WERI-Rb-1 (cell line): ENCODE measurements at regions not wholly inside any gene's neighbourhood (a gene's known extent, or its start where the extent isn't known, plus 50 kb on each side); places are given as distances from the start of the nearest gene placed in this dataset.

Source experiments
- DNase-seq: peaks from one replicate; pipeline ENCODE4 v3.0.0-alpha.2; 2020
- H3K27ac ChIP-seq: fragments of 250-450 bp; sonication (Bioruptor Pico); 2 replicates; pipeline ENCODE4 v1.5.1; 2020; ENCODE audit warnings: mild to moderate bottlenecking, moderate library complexity
- H3K27me3 ChIP-seq: fragments of 250-450 bp; sonication (Bioruptor Pico); 2 replicates; pipeline ENCODE4 v1.5.1; 2021; ENCODE audit warnings: mild to moderate bottlenecking, low read depth, moderate library complexity; ENCODE audit not compliant: insufficient read depth, severe bottlenecking
- H3K36me3 ChIP-seq: fragments of 250-450 bp; sonication (Bioruptor Pico); 2 replicates; pipeline ENCODE4 v1.5.1; 2020; ENCODE audit warnings: mild to moderate bottlenecking, moderate library complexity
- H3K4me3 ChIP-seq: 2 replicates; pipeline ENCODE4 v1.5.1; 2011; ENCODE audit warnings: low read depth, mild to moderate bottlenecking, control low read depth, low read length
- H3K9me3 ChIP-seq: fragments of 250-450 bp; sonication (Bioruptor Pico); 2 replicates; pipeline ENCODE4 v1.5.1; 2021; ENCODE audit warnings: mild to moderate bottlenecking, moderate library complexity; ENCODE audit not compliant: severe bottlenecking
- TF ChIP-seq, protein P1 (sequence below): IDR thresholded peaks from 2 replicates; pipeline ENCODE4 v1.5.1; 2011; ENCODE audit warnings: low read depth, mild to moderate bottlenecking, control low read depth, inconsistent platforms, low read length

DNA sequence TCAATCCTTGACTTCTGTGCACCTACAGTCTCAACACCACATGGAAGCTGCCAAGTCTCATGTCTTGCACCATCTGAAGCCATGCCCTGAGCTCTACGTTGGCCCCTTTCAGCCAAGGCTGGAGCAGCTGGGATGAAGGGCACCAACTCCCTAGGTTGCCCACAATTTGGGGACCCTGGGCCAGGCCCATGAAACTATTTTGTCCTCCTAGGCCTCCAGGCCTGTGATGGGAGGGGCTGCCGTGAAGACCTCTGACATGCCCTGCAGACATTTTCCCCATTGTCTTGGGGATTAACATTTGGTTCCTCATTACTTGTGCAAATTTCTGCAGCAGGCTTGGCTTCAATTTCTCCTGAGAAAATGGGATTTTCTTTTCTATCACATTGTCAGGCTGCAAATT lies 285.1 kb downstream of the DTWD2 start:
- no peak overlapping the region for H3K27ac ChIP-seq

DNA sequence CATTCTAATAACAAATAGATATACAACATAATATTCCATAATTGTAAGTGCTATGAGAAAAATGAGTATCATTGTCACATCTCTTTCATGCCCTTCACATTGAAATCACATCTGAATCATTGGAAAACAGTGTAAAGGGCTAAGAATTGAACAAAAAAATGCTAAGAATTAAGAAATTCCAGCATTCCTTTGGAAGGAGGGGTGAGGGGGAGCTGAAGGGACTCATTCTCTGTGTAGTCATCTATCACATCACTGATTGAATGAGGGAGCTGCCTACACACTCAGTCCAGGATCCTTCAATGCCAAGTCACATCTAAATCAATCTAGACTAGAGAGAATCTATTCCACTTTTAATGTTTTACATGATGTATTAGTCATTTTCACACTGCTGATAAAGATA lies 286.6 kb downstream of the DTWD2 start:
- Histone ChIP-seq H3K27ac (no peak overlapping the region), H3K9me3 (peaks cover 9% of the 10 kb centered on the region), H3K27me3 (no peaks in the 10 kb centered on the region), H3K36me3 (no peaks in the 10 kb centered on the region), H3K4me3 (no peak overlapping the region)
- TF ChIP-seq, protein P1, sequence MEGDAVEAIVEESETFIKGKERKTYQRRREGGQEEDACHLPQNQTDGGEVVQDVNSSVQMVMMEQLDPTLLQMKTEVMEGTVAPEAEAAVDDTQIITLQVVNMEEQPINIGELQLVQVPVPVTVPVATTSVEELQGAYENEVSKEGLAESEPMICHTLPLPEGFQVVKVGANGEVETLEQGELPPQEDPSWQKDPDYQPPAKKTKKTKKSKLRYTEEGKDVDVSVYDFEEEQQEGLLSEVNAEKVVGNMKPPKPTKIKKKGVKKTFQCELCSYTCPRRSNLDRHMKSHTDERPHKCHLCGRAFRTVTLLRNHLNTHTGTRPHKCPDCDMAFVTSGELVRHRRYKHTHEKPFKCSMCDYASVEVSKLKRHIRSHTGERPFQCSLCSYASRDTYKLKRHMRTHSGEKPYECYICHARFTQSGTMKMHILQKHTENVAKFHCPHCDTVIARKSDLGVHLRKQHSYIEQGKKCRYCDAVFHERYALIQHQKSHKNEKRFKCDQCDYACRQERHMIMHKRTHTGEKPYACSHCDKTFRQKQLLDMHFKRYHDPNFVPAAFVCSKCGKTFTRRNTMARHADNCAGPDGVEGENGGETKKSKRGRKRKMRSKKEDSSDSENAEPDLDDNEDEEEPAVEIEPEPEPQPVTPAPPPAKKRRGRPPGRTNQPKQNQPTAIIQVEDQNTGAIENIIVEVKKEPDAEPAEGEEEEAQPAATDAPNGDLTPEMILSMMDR: no peak
- no peak for DNase-seq

More for the DNA sequence above, 285.1 kb downstream of the DTWD2 start:
- Histone ChIP-seq H3K36me3 (no peaks in the 10 kb centered on the region), H3K9me3 (peaks cover 9% of the 10 kb centered on the region), H3K4me3 (no peak overlapping the region), H3K27me3 (no peaks in the 10 kb centered on the region)
- no peak for DNase-seq
- TF ChIP-seq, protein P1: no peak

DNA sequence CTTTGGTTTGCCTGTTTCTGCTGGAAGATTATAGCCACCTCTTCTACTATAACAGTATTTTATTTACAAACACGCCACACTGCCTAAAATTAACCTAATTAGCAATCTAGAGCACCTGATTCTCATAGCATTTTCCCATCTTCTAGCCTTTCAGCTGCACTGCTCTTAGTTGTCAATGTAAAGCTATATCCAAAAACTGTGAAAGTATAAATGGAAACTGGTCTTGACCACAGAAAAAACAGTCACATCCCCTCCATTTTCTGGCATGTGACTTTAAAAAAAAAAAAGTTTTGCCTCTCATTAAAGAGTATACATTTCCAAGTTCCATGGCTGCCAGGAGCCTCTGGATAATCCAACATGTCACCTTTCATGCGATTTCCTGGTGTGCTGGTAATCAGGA lies 287.8 kb downstream of the DTWD2 start:
- no peak overlapping the region for H3K4me3 ChIP-seq
- no peaks in the 10 kb centered on the region for H3K36me3 ChIP-seq
- no peak for DNase-seq
- no peaks in the 10 kb centered on the region for H3K27me3 ChIP-seq
- no peak overlapping the region for H3K27ac ChIP-seq
- TF ChIP-seq, protein P1: no peak
- H3K9me3 ChIP-seq: peaks cover 9% of the 10 kb centered on the region

DNA sequence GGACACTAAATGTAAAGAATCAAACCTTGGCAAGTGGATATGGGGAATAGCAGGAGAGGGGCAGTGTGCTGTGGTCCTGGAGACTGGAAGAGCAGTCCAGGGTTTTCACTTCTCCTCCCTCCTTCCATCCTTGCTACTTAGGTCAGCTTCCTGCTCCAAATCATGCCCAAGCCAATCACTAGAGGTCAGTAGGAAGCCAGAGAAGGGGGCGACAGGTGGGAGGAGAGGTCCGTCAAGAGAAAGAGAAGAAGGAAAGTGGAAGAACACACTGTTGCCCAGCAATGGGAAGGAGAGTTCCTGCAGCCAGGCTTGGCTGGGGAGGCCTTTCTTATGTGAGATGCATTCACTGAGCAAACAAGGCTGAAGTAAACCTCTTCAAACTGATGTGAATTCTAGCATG lies 289.6 kb downstream of the DTWD2 start:
- H3K27me3 ChIP-seq: no peaks in the 10 kb centered on the region
- H3K36me3 ChIP-seq: no peaks in the 10 kb centered on the region
- H3K4me3 ChIP-seq: no peak overlapping the region
- no peak overlapping the region for H3K27ac ChIP-seq
- peaks cover 9% of the 10 kb centered on the region for H3K9me3 ChIP-seq
- TF ChIP-seq, protein P1: 0 out of 2 replicates have a peak, but pooled peaks have one; percentile 23
- DNase-seq: peak; percentile 18

DNA sequence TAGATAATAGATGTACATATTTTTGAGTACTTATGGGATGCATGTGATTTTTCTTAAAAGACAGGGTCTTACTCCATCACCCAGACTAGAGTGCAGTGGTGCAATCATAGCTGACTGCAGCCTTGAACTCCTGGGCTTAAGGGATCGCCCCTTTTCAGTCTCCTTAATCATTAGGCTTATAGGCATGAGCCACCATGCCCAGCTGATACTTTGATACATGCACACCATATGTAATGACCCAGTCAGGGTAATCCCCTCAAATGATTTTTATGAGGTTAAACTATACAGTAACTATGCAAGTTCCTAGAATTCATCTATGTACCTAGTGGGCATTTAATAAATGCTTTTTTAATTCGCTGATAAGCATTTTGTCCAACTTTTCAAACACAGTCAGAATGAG lies 292.3 kb downstream of the DTWD2 start:
- no peaks in the 10 kb centered on the region for H3K27me3 ChIP-seq
- H3K9me3 ChIP-seq: no peaks in the 10 kb centered on the region
- no peak overlapping the region for H3K27ac ChIP-seq
- peak; percentile 56 for DNase-seq
- no peak overlapping the region for H3K4me3 ChIP-seq
- no peaks in the 10 kb centered on the region for H3K36me3 ChIP-seq
- TF ChIP-seq, protein P1: no peak

DNA sequence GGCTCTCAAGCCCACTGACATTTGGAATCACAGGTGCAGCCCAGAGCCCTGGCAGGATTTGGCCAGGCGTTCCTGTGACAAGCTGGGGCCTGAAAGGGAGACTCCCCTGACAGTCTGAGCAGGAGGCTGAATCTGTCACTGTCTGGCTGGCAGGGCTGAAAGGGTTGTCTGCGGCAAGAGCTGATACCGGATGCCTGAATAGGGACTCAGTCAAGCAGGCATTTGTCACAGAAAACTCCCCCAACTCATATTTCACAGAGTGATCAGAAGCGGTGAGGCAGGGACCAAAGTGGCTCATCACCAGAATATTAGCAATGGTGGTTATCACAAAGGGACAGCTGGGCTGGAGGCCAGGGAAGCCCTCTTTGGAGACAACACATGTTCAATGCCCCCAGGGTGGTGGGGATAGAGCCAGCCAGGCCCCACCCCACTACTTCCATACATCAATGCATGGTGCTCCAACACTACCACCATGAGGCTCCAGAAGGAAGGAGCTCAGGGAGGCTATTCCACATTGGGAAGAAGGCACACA lies 295.5 kb downstream of the DTWD2 start:
- TF ChIP-seq, protein P1: peak; percentile 33; the same call in 1 of the 2 replicates
- no peak overlapping the region for H3K4me3 ChIP-seq
- no peaks in the 10 kb centered on the region for H3K27me3 ChIP-seq
- H3K9me3 ChIP-seq: no peaks in the 10 kb centered on the region
- peak; percentile 42 for DNase-seq
- H3K27ac ChIP-seq: no peak overlapping the region
- no peaks in the 10 kb centered on the region for H3K36me3 ChIP-seq
